ENCODE measurements at regions not wholly inside any gene's neighbourhood (a gene's known extent, or its start where the extent isn't known, plus 50 kb on each side); places are given as distances from the start of the nearest gene placed in this dataset.

DNA sequence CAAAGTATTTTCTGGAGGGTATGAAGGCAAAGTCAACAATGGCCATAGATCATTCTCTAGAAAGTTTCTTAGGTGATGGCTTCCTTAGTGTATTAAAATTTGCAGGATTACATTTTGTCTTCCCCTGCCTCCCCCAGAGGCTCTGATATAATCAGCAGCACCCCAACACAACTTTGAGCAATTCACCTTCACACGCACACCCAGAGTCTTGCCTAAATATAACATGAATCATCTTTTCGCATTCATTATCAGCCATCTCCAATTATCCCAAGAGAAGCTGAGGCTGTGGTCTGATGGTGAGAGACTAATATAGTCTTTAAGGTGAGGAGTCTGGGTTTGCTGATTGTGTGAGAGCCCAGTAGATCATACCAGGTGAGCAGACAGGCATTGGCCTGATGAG is 343.0 kb downstream of the RRAGC start:
- no peak overlapping the region for H3K4me3 ChIP-seq (ENCODE audit: low read length)
- no peaks in the 10 kb centered on the region for H3K27me3 ChIP-seq (replicated peaks; ENCODE audit: control insufficient read depth, insufficient read depth, low read length)
- H3K4me1 ChIP-seq (ENCODE audit: control insufficient read depth, insufficient read depth, low read length): no peaks in the 10 kb centered on the region
- no peaks in the 10 kb centered on the region for H3K9me3 ChIP-seq (ENCODE audit: control insufficient read depth, low read length)
- no peaks in the 10 kb centered on the region for H3K36me3 ChIP-seq (ENCODE audit: control insufficient read depth, insufficient read depth, low read length, severe bottlenecking)
- no peak for DNase-seq (ENCODE audit: low read depth)
- no peak overlapping the region for H3K9ac ChIP-seq (ENCODE audit: low read length)

- H3K4me1 ChIP-seq (ENCODE audit: control insufficient read depth, insufficient read depth, low read length): no peaks in the 10 kb centered on the region
- DNase-seq (ENCODE audit: low read depth): no peak
- no peaks in the 10 kb centered on the region for H3K9me3 ChIP-seq (ENCODE audit: control insufficient read depth, low read length)
- no peak overlapping the region for H3K9ac ChIP-seq (ENCODE audit: low read length)
- H3K27me3 ChIP-seq (replicated peaks; ENCODE audit: control insufficient read depth, insufficient read depth, low read length): peaks cover 4% of the 10 kb centered on the region
- H3K4me3 ChIP-seq (ENCODE audit: low read length): no peak overlapping the region
- no peaks in the 10 kb centered on the region for H3K36me3 ChIP-seq (ENCODE audit: control insufficient read depth, insufficient read depth, low read length, severe bottlenecking)
These were observed 346.8 kb downstream of the RRAGC start for GRCh38 chr1:38512789-38513188.

DNA sequence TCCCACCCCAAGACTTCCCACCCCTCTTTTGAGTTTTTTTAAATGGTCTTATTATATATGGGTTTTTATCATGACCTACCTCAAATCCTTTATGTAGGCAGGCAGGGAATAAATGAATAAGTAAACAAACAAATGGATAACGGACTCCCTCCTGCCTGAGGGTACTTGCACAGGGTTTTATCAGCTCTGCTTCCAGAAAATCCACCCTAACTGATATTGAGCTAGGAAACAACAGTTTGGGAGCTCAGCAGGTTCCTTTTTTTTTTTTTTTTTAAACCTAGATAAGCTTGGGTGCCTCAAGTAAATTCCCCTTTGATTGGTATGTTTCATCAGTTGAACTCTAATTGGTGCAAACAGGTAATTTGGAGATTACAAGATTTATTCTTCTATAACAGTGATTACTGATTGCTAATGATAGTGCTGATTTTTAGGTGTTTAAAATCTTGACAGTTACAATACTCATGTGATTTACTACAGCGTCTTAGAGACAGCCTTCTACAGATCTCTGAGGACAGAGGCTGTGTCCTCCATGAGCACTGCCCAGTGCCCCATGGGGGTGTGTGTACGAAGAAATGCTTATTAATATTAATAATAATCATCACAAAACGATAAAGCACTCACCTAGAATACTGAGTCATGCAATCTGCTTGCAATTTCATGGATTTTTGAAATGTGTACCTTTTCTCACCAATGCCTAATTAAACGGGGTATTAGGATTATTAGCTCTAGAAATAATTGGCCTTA is 347.4 kb downstream of the RRAGC start:
- Histone ChIP-seq H3K27me3 (replicated peaks; ENCODE audit: control insufficient read depth, insufficient read depth, low read length) (peaks cover 4% of the 10 kb centered on the region), H3K4me1 (ENCODE audit: control insufficient read depth, insufficient read depth, low read length) (no peaks in the 10 kb centered on the region), H3K36me3 (ENCODE audit: control insufficient read depth, insufficient read depth, low read length, severe bottlenecking) (no peaks in the 10 kb centered on the region), H3K9ac (ENCODE audit: low read length) (no peak overlapping the region), H3K4me3 (ENCODE audit: low read length) (no peak overlapping the region), H3K9me3 (ENCODE audit: control insufficient read depth, low read length) (no peaks in the 10 kb centered on the region)
- DNase-seq (ENCODE audit: low read depth): no peak

GRCh38 chr1:38508232-38508631 is 351.3 kb downstream of the RRAGC start:
- Histone ChIP-seq H3K27me3 (replicated peaks; ENCODE audit: control insufficient read depth, insufficient read depth, low read length) (peaks cover 17% of the 10 kb centered on the region), H3K9me3 (ENCODE audit: control insufficient read depth, low read length) (peaks cover 2% of the 10 kb centered on the region), H3K4me3 (ENCODE audit: low read length) (no peak overlapping the region), H3K4me1 (ENCODE audit: control insufficient read depth, insufficient read depth, low read length) (no peaks in the 10 kb centered on the region), H3K9ac (ENCODE audit: low read length) (no peak overlapping the region), H3K36me3 (ENCODE audit: control insufficient read depth, insufficient read depth, low read length, severe bottlenecking) (no peaks in the 10 kb centered on the region)
- no peak for DNase-seq (ENCODE audit: low read depth)

DNA sequence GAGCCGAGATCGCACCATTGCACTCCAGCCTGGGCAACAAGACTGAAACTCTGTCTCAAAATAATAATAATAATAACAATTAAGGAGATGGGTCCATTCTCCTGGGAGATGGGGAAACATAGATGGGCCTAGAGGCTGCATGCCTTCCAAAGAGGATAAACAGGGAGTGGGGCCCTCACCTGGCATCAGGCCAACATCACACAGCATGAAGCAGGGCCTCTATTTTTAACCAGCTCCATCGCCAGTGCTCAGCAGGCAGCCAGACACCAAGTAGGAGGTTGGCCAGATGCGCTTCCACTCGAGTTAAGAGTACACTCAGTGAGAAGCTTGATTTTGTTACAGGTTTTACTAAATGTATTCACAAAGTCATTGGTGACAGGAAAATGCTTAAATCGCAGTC is 352.0 kb downstream of the RRAGC start:
- DNase-seq (ENCODE audit: low read depth): no peak
- H3K4me3 ChIP-seq (ENCODE audit: low read length): no peak overlapping the region
- no peaks in the 10 kb centered on the region for H3K4me1 ChIP-seq (ENCODE audit: control insufficient read depth, insufficient read depth, low read length)
- peaks cover 19% of the 10 kb centered on the region for H3K27me3 ChIP-seq (replicated peaks; ENCODE audit: control insufficient read depth, insufficient read depth, low read length)
- H3K9me3 ChIP-seq (ENCODE audit: control insufficient read depth, low read length): peaks cover 2% of the 10 kb centered on the region
- H3K36me3 ChIP-seq (ENCODE audit: control insufficient read depth, insufficient read depth, low read length, severe bottlenecking): no peaks in the 10 kb centered on the region
- H3K9ac ChIP-seq (ENCODE audit: low read length): no peak overlapping the region

- H3K4me3 ChIP-seq (ENCODE audit: low read length): no peak overlapping the region
- H3K4me1 ChIP-seq (ENCODE audit: control insufficient read depth, insufficient read depth, low read length): no peaks in the 10 kb centered on the region
- H3K9me3 ChIP-seq (ENCODE audit: control insufficient read depth, low read length): peaks cover 2% of the 10 kb centered on the region
- no peaks in the 10 kb centered on the region for H3K36me3 ChIP-seq (ENCODE audit: control insufficient read depth, insufficient read depth, low read length, severe bottlenecking)
- no peak for DNase-seq (ENCODE audit: low read depth)
- H3K9ac ChIP-seq (ENCODE audit: low read length): no peak overlapping the region
- peaks cover 26% of the 10 kb centered on the region for H3K27me3 ChIP-seq (replicated peaks; ENCODE audit: control insufficient read depth, insufficient read depth, low read length)
These were observed 353.6 kb downstream of the RRAGC start for GRCh38 chr1:38505944-38506343.

GRCh38 chr1:38502758-38503157 is 356.8 kb downstream of the RRAGC start:
- Histone ChIP-seq H3K36me3 (ENCODE audit: control insufficient read depth, insufficient read depth, low read length, severe bottlenecking) (no peaks in the 10 kb centered on the region), H3K9me3 (ENCODE audit: control insufficient read depth, low read length) (peaks cover 2% of the 10 kb centered on the region), H3K4me3 (ENCODE audit: low read length) (no peak overlapping the region), H3K4me1 (ENCODE audit: control insufficient read depth, insufficient read depth, low read length) (no peaks in the 10 kb centered on the region), H3K27me3 (replicated peaks; ENCODE audit: control insufficient read depth, insufficient read depth, low read length) (peaks cover 45% of the 10 kb centered on the region), H3K9ac (ENCODE audit: low read length) (no peak overlapping the region)
- DNase-seq (ENCODE audit: low read depth): no peak

GRCh38 chr1:38500891-38501290 is 358.7 kb downstream of the RRAGC start:
- no peak overlapping the region for H3K9ac ChIP-seq (ENCODE audit: low read length)
- H3K36me3 ChIP-seq (ENCODE audit: control insufficient read depth, insufficient read depth, low read length, severe bottlenecking): no peaks in the 10 kb centered on the region
- no peak overlapping the region for H3K4me3 ChIP-seq (ENCODE audit: low read length)
- peaks cover 45% of the 10 kb centered on the region for H3K27me3 ChIP-seq (replicated peaks; ENCODE audit: control insufficient read depth, insufficient read depth, low read length)
- H3K4me1 ChIP-seq (ENCODE audit: control insufficient read depth, insufficient read depth, low read length): no peaks in the 10 kb centered on the region
- no peak for DNase-seq (ENCODE audit: low read depth)
- peaks cover 2% of the 10 kb centered on the region for H3K9me3 ChIP-seq (ENCODE audit: control insufficient read depth, low read length)

GRCh38 chr1:38500352-38500751 is 359.2 kb downstream of the RRAGC start:
- Histone ChIP-seq H3K9ac (ENCODE audit: low read length) (no peak overlapping the region), H3K36me3 (ENCODE audit: control insufficient read depth, insufficient read depth, low read length, severe bottlenecking) (no peaks in the 10 kb centered on the region), H3K4me3 (ENCODE audit: low read length) (no peak overlapping the region), H3K27me3 (replicated peaks; ENCODE audit: control insufficient read depth, insufficient read depth, low read length) (peaks cover 45% of the 10 kb centered on the region), H3K9me3 (ENCODE audit: control insufficient read depth, low read length) (no peaks in the 10 kb centered on the region), H3K4me1 (ENCODE audit: control insufficient read depth, insufficient read depth, low read length) (no peaks in the 10 kb centered on the region)
- no peak for DNase-seq (ENCODE audit: low read depth)

- no peaks in the 10 kb centered on the region for H3K4me1 ChIP-seq (ENCODE audit: control insufficient read depth, insufficient read depth, low read length)
These were observed 360.9 kb downstream of the RRAGC start for GRCh38 chr1:38498686-38499085.

DNA sequence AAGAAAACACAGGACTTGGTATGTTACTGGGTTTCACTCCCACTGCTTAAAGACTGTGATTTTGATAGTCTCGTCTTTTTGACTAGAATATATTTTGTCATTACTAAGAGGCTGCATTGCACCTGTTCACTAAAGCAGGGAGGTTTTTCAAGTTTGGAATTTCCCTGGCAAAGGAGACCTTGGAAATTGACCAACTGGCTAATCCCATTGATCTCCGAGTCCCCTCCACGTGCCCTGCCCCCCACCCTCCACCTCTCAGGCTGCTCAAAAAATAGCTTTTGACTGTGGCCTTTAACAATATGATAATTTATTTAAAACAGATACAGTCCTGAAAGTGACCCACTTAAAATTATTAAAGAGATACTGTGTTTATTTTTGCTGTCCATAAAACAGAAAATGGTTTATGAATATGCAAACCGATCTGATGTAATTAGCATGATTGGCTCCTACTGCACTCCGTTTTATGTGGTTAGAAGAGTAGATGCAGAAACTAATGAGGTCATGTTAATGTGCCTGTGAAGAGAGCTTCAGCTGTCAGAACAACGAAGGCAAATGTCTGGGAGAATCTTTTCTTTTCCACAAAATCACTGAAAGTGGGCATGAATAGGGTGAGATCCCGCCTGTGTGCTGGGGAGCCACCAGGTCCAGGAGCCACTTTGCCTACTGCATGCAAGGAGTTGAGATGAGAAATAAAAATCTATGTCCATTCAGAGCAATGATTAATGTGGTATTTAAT is 361.5 kb downstream of the RRAGC start:
- DNase-seq (ENCODE audit: low read depth): no peak
- Histone ChIP-seq H3K4me3 (ENCODE audit: low read length) (no peak overlapping the region), H3K9ac (ENCODE audit: low read length) (no peak overlapping the region), H3K9me3 (ENCODE audit: control insufficient read depth, low read length) (no peaks in the 10 kb centered on the region), H3K27me3 (replicated peaks; ENCODE audit: control insufficient read depth, insufficient read depth, low read length) (peaks cover 34% of the 10 kb centered on the region), H3K36me3 (ENCODE audit: control insufficient read depth, insufficient read depth, low read length, severe bottlenecking) (no peaks in the 10 kb centered on the region), H3K4me1 (ENCODE audit: control insufficient read depth, insufficient read depth, low read length) (no peaks in the 10 kb centered on the region)

More at GRCh38 chr1:38498686-38499085, 360.9 kb downstream of the RRAGC start:
- Histone ChIP-seq H3K36me3 (ENCODE audit: control insufficient read depth, insufficient read depth, low read length, severe bottlenecking) (no peaks in the 10 kb centered on the region), H3K4me3 (ENCODE audit: low read length) (no peak overlapping the region), H3K9me3 (ENCODE audit: control insufficient read depth, low read length) (no peaks in the 10 kb centered on the region), H3K9ac (ENCODE audit: low read length) (no peak overlapping the region), H3K27me3 (replicated peaks; ENCODE audit: control insufficient read depth, insufficient read depth, low read length) (peaks cover 35% of the 10 kb centered on the region)
- DNase-seq (ENCODE audit: low read depth): no peak

All from adipocyte (in vitro differentiated cells).